GM18519 (cell line): ENCODE measurements at regions not wholly inside any gene's neighbourhood (a gene's known extent, or its start where the extent isn't known, plus 50 kb on each side); places are given as distances from the start of the nearest gene placed in this dataset.

ENCODE experiments used
- ATAC-seq: cut with Tn5 transposase; IDR thresholded peaks from one replicate; pipeline ENCODE4 v1.9.1; 2021; ENCODE audit warnings: mild to moderate bottlenecking, moderate library complexity; ENCODE audit not compliant: unreplicated experiment, low FRiP score

- ATAC-seq, result no peak
Observed at GRCh38 chr1:14120895-14121294, 420.9 kb downstream of the PRDM2 start.

- ATAC-seq, result no peak
Observed at GRCh38 chr1:14128096-14128495, 428.1 kb downstream of the PRDM2 start.

- no peak for ATAC-seq
Observed at GRCh38 chr1:14129009-14129408, 429.0 kb downstream of the PRDM2 start.

- ATAC-seq, result no peak
Observed at GRCh38 chr1:14135070-14135469, 435.1 kb downstream of the PRDM2 start.

GRCh38 chr1:14136152-14136763, 436.3 kb downstream of the PRDM2 start:
- ATAC-seq, result no peak

- ATAC-seq, result no peak
Observed at GRCh38 chr1:14136881-14137280, 436.9 kb downstream of the PRDM2 start.

GRCh38 chr1:14137411-14138134, 437.6 kb downstream of the PRDM2 start:
- no peak for ATAC-seq

GRCh38 chr1:14138135-14138506, 438.1 kb downstream of the PRDM2 start:
- no peak for ATAC-seq

GRCh38 chr1:14138687-14139086, 438.7 kb downstream of the PRDM2 start:
- no peak for ATAC-seq

GRCh38 chr1:14140831-14141401, 440.9 kb downstream of the PRDM2 start:
- ATAC-seq, result no peak

- ATAC-seq, result no peak
Observed at GRCh38 chr1:14141656-14142055, 441.7 kb downstream of the PRDM2 start.

- no peak for ATAC-seq
Observed at GRCh38 chr1:14142397-14143100, 442.6 kb downstream of the PRDM2 start.

- no peak for ATAC-seq
Observed at GRCh38 chr1:14143777-14144176, 443.8 kb downstream of the PRDM2 start.

GRCh38 chr1:14148526-14148925, 448.5 kb downstream of the PRDM2 start:
- no peak for ATAC-seq

GRCh38 chr1:14149431-14149830, 449.1 kb upstream of the KAZN start:
- ATAC-seq, result no peak

- ATAC-seq, result no peak
Observed at GRCh38 chr1:14156543-14156942, 441.9 kb upstream of the KAZN start.

- ATAC-seq, result no peak
Observed at GRCh38 chr1:14160781-14161180, 437.7 kb upstream of the KAZN start.

- no peak for ATAC-seq
Observed at GRCh38 chr1:14163246-14163645, 435.2 kb upstream of the KAZN start.

GRCh38 chr1:14165371-14165801, 433.1 kb upstream of the KAZN start:
- no peak for ATAC-seq

GRCh38 chr1:14167884-14168283, 430.6 kb upstream of the KAZN start:
- ATAC-seq, result no peak

- ATAC-seq, result no peak
Observed at GRCh38 chr1:14168326-14169063, 430.0 kb upstream of the KAZN start.
